CD14-positive monocyte (primary cell): ENCODE measurements at regions not wholly inside any gene's neighbourhood (a gene's known extent, or its start where the extent isn't known, plus 50 kb on each side); places are given as distances from the start of the nearest gene placed in this dataset.

Experiments used
- DNase-seq, 3 donors: peaks; one replicate each; pipeline ENCODE4 v3.0.0-alpha.2; 2011 to 2022
- H2AFZ ChIP-seq: 2 replicates; pipeline ENCODE4 v1.6.0; 2012; ENCODE audit warnings: mild to moderate bottlenecking, low read depth, low read length, inconsistent platforms; ENCODE audit not compliant: insufficient read depth, poor library complexity, severe bottlenecking
- H3K27ac ChIP-seq, 2 donors: 1 replicate in 1 of 2; 2 replicates in 1 of 2; pipeline ENCODE4 v1.5.1; 2012 to 2013; ENCODE audit warnings: low read length in 2 of 2, control low read depth in 1 of 2, inconsistent platforms in 1 of 2, low read depth in 1 of 2, mild to moderate bottlenecking in 1 of 2
- H3K27me3 ChIP-seq, 2 donors: one replicate each; pipeline versions ENCODE4 v1.6.0 to v1.6.1; 2011 to 2013; ENCODE audit warnings: low read length in 2 of 2; ENCODE audit not compliant: control insufficient read depth in 2 of 2, insufficient read depth in 2 of 2
- H3K36me3 ChIP-seq, 2 donors: replicated peaks in 1 of 2; 1 replicate in 1 of 2; 2 replicates in 1 of 2; pipeline versions ENCODE4 v1.5.1 to v1.6.1; 2012 to 2013; ENCODE audit warnings: low read length in 2 of 2, control low read depth in 1 of 2, inconsistent platforms in 1 of 2, mild to moderate bottlenecking in 1 of 2; ENCODE audit not compliant: insufficient read depth in 2 of 2, control insufficient read depth in 1 of 2
- H3K4me1 ChIP-seq, 2 donors: 1 replicate in 1 of 2; 2 replicates in 1 of 2; pipeline versions ENCODE4 v1.5.1 to v1.6.1; 2012 to 2013; ENCODE audit warnings: low read length in 2 of 2, control low read depth in 1 of 2, inconsistent platforms in 1 of 2, mild to moderate bottlenecking in 1 of 2, moderate library complexity in 1 of 2; ENCODE audit not compliant: insufficient read depth in 2 of 2, control insufficient read depth in 1 of 2
- H3K4me2 ChIP-seq: replicated peaks from 2 replicates; pipeline ENCODE3; 2012; ENCODE audit warnings: low read length, moderate library complexity, mild to moderate bottlenecking; ENCODE audit not compliant: poor library complexity, severe bottlenecking; ENCODE audit errors: extremely low read depth
- H3K4me3 ChIP-seq, 3 experiments: fragments of 200-600 bp in 1 of 3; sonication (generic) in 1 of 3; replicated peaks in 1 of 3; 1 replicate in 2 of 3; 2 replicates in 1 of 3; pipeline ENCODE4 v1.5.1; 2011 to 2013; ENCODE audit warnings: low read length in 3 of 3, mild to moderate bottlenecking in 3 of 3, control low read depth in 2 of 3, low read depth in 2 of 3, inconsistent platforms in 1 of 3, moderate library complexity in 1 of 3
- H3K79me2 ChIP-seq: 2 replicates; pipeline ENCODE4 v1.6.0; 2012; ENCODE audit warnings: mild to moderate bottlenecking, control low read depth, inconsistent platforms, low read length, moderate library complexity; ENCODE audit not compliant: insufficient read depth
- H3K9ac ChIP-seq: 2 replicates; pipeline ENCODE4 v1.6.0; 2017; ENCODE audit warnings: low read length, mild to moderate bottlenecking; ENCODE audit not compliant: insufficient read depth, poor library complexity, severe bottlenecking
- H3K9me3 ChIP-seq, 2 donors: replicated peaks in 1 of 2; 1 replicate in 1 of 2; 2 replicates in 1 of 2; pipeline versions ENCODE4 v1.5.1 to v1.6.1; 2012 to 2013; ENCODE audit warnings: low read length in 2 of 2, control low read depth in 1 of 2; ENCODE audit not compliant: control insufficient read depth in 1 of 2, insufficient read depth in 1 of 2
- H4K20me1 ChIP-seq: 2 replicates; pipeline ENCODE4 v1.6.0; 2012; ENCODE audit warnings: mild to moderate bottlenecking, low read length, control low read depth, moderate library complexity; ENCODE audit not compliant: insufficient read depth
- H3K27ac Mint-ChIP-seq, 7 donors: one replicate each; pipeline ENCODE4 v1.8.0; 2020; ENCODE audit warnings: mild to moderate bottlenecking in 7 of 7, mixed read lengths in 7 of 7, moderate library complexity in 6 of 7, inconsistent platforms in 2 of 7
- H3K27me3 Mint-ChIP-seq, 3 donors: one replicate each; pipeline ENCODE4 v1.8.0; 2021 to 2022; ENCODE audit warnings: low read depth in 3 of 3, mild to moderate bottlenecking in 3 of 3, mixed read lengths in 3 of 3, moderate library complexity in 3 of 3, inconsistent platforms in 1 of 3
- H3K36me3 Mint-ChIP-seq, 2 donors: one replicate each; pipeline ENCODE4 v1.8.0; 2020; ENCODE audit warnings: mixed read lengths in 2 of 2, inconsistent platforms in 1 of 2, mild to moderate bottlenecking in 1 of 2
- H3K4me1 Mint-ChIP-seq: one replicate; pipeline ENCODE4 v1.8.0; 2020; ENCODE audit warnings: mild to moderate bottlenecking, mixed read lengths
- H3K4me3 Mint-ChIP-seq, 2 donors: one replicate each; pipeline ENCODE4 v1.8.0; 2020; ENCODE audit warnings: mild to moderate bottlenecking in 2 of 2, mixed read lengths in 2 of 2, moderate library complexity in 1 of 2
- H3K9me3 Mint-ChIP-seq, 7 donors: one replicate each; pipeline ENCODE4 v1.8.0; 2020 to 2022; ENCODE audit warnings: mixed read lengths in 7 of 7, mild to moderate bottlenecking in 6 of 7, moderate library complexity in 6 of 7, inconsistent platforms in 2 of 7
- CTCF ChIP-seq: fragments of 200-600 bp; IDR thresholded peaks from one replicate; pipeline ENCODE4 v1.8.0; 2022; ENCODE audit warnings: antibody characterized with exemption, mild to moderate bottlenecking
- WGBS: methylation state at CpG from one replicate; pipeline ENCODE4 v1.1.5; 2013; ENCODE audit warnings: missing lambda C conversion rate; ENCODE audit not compliant: insufficient coverage; 5-methylcytosine and 5-hydroxymethylcytosine counted together
- intact Hi-C, 2 donors: fragments of 100-400 bp; cut with micrococcal nuclease; formaldehyde crosslinking; loops; one replicate each; pipeline versions ENCODE4 v1.15.0 to v1.15.1; 2023

DNA sequence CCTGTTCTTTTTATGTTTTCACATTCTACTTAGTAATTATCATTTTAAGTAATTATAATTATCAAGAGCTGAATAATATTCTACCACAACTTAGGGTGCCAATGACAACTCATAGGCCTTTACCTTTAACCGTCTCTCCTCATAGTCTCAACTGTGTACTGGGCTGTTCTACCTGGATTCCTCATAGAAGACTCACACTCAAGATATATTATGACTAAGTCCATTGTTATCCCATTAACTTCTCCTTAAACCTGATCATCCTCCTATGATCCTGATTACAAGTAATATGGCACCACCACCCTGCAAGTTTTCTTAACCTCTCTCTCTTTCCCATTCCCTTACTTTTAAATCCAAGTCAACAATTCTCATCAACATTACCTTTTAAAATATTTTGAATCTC lies 285.9 kb upstream of the VEPH1 start:
- Mint-ChIP-seq H3K36me3 (no peaks in the 10 kb centered on the region), H3K4me3 (no peak overlapping the region), H3K27me3 (peaks cover 0 to 1% (median under 1%) of the 10 kb centered on the region in 3 donors), H3K9me3 (peaks cover 0 to 4% (median 3%) of the 10 kb centered on the region in 7 donors), H3K27ac (no peak overlapping the region), H3K4me1 (no peaks in the 10 kb centered on the region)
- no peak for DNase-seq
- no peaks in the 10 kb centered on the region for H4K20me1 ChIP-seq
- no peak overlapping the region for H3K4me3 ChIP-seq
- H3K4me2 ChIP-seq, result no peak overlapping the region
- H3K27me3 ChIP-seq, result no peaks in the 10 kb centered on the region
- no peak for TF ChIP-seq CTCF
- no peak overlapping the region for H3K27ac ChIP-seq
- no peaks in the 10 kb centered on the region for H3K36me3 ChIP-seq
- no peaks in the 10 kb centered on the region for H3K79me2 ChIP-seq
- H3K9me3 ChIP-seq, result no peaks in the 10 kb centered on the region
- no peaks in the 10 kb centered on the region for H3K4me1 ChIP-seq
- 100% methylated on average over 1 of the region's 1 CpG for WGBS
- no peak overlapping the region for H3K9ac ChIP-seq
- intact Hi-C loops, result no loop called here
- H2AFZ ChIP-seq, result no peak overlapping the region

DNA sequence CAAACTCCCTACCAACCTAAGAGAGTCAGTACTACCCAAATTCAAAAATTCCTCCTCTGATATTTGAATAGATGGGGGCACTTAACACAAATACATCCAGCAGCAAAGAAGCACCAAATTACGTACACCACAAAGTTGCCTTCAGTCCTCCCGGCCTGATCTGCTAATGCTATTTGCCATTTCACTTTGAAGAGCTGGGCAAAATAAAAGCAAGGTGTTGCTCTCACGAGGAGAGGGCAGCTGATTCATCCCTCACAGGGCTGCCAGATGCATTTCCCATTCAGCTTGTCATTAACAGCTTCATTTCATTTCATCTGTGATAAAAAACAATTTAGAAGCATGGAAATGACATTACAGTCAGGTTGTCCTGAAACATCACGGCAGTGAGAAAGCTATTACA lies 283.4 kb upstream of the VEPH1 start:
- no peaks in the 10 kb centered on the region for H3K36me3 ChIP-seq
- no peaks in the 10 kb centered on the region for H3K4me1 ChIP-seq
- H3K4me2 ChIP-seq, result no peak overlapping the region
- no peak overlapping the region for H3K9ac ChIP-seq
- 93% methylated on average over 3 of the region's 4 CpGs for WGBS
- TF ChIP-seq CTCF, result no peak
- H3K27me3 ChIP-seq, result no peaks in the 10 kb centered on the region
- H4K20me1 ChIP-seq, result no peaks in the 10 kb centered on the region
- intact Hi-C loops, result no loop called here
- H3K4me3 ChIP-seq, result no peak overlapping the region
- H2AFZ ChIP-seq, result no peak overlapping the region
- Mint-ChIP-seq H3K4me1 (no peaks in the 10 kb centered on the region), H3K4me3 (no peak overlapping the region), H3K27me3 (peaks cover 0 to 2% (median 1%) of the 10 kb centered on the region in 3 donors), H3K27ac (no peak overlapping the region), H3K9me3 (peaks cover 2 to 6% (median 3%) of the 10 kb centered on the region in 7 donors), H3K36me3 (no peaks in the 10 kb centered on the region)
- no peak overlapping the region for H3K27ac ChIP-seq
- H3K9me3 ChIP-seq, result no peaks in the 10 kb centered on the region
- DNase-seq, result no peak
- H3K79me2 ChIP-seq, result no peaks in the 10 kb centered on the region
